CD4-positive, alpha-beta T cell treated with Interleukin-4 for 4 hours (primary cell): ENCODE measurements at regions not wholly inside any gene's neighbourhood (a gene's known extent, or its start where the extent isn't known, plus 50 kb on each side); places are given as distances from the start of the nearest gene placed in this dataset.

ENCODE experiments used
- DNase-seq: peaks from one replicate; pipeline ENCODE4 v3.0.0-alpha.2; 2020

GRCh38 chr3:195634426-195635261 lies 50.9 kb upstream of the APOD start:
- peak; percentile 25 for DNase-seq
